ENCODE measurements at regions not wholly inside any gene's neighbourhood (a gene's known extent, or its start where the extent isn't known, plus 50 kb on each side); places are given as distances from the start of the nearest gene placed in this dataset.

- no peak for DNase-seq (ENCODE audit: low read depth, low spot score)
- ChIA-PET CTCF (no interaction called here), POLR2A (no interaction called here)
- TF ChIP-seq, protein P1, sequence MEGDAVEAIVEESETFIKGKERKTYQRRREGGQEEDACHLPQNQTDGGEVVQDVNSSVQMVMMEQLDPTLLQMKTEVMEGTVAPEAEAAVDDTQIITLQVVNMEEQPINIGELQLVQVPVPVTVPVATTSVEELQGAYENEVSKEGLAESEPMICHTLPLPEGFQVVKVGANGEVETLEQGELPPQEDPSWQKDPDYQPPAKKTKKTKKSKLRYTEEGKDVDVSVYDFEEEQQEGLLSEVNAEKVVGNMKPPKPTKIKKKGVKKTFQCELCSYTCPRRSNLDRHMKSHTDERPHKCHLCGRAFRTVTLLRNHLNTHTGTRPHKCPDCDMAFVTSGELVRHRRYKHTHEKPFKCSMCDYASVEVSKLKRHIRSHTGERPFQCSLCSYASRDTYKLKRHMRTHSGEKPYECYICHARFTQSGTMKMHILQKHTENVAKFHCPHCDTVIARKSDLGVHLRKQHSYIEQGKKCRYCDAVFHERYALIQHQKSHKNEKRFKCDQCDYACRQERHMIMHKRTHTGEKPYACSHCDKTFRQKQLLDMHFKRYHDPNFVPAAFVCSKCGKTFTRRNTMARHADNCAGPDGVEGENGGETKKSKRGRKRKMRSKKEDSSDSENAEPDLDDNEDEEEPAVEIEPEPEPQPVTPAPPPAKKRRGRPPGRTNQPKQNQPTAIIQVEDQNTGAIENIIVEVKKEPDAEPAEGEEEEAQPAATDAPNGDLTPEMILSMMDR (IDR thresholded peaks at IDR 0.05; ENCODE audit: insufficient read depth, low read length, missing control alignments) = no peak
- H3K4me3 ChIP-seq (ENCODE audit: low read depth, low read length) = no peak overlapping the region
Observed at GRCh38 chr18:45156946-45157345, 458.3 kb upstream of the SLC14A2 start.

DNA sequence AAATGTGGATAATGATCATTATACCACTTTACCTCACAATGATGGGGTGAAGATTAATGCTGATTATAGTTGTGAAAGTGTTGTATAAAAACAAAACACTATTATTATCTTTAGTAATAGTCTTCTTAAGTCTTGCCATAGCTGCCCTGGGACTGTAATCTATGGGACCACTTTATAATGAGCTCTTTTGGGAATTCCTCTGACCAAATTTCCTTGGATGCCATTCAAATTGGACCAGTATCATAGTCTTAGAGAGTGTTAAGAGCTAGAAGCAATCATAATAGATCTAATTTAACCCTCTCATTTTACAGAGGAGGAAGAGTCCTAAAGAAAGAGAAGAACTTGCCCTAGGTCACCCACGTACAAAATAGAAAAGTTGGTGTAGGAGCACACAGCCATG is 457.7 kb upstream of the SLC14A2 start:
- POLR2A ChIA-PET = no interaction called here
- TF ChIP-seq, protein P1 (IDR thresholded peaks at IDR 0.05; ENCODE audit: insufficient read depth, low read length, missing control alignments) = no peak
- CTCF ChIA-PET = no interaction called here
- DNase-seq (ENCODE audit: low read depth, low spot score) = no peak
- no peak overlapping the region for H3K4me3 ChIP-seq (ENCODE audit: low read depth, low read length)

- ChIA-PET CTCF (no interaction called here), POLR2A (no interaction called here)
- no peak overlapping the region for H3K4me3 ChIP-seq (ENCODE audit: low read depth, low read length)
- TF ChIP-seq, protein P1 (IDR thresholded peaks at IDR 0.05; ENCODE audit: insufficient read depth, low read length, missing control alignments) = no peak
- DNase-seq (ENCODE audit: low read depth, low spot score) = no peak
Observed at GRCh38 chr18:45161850-45162249, 453.4 kb upstream of the SLC14A2 start.

DNA sequence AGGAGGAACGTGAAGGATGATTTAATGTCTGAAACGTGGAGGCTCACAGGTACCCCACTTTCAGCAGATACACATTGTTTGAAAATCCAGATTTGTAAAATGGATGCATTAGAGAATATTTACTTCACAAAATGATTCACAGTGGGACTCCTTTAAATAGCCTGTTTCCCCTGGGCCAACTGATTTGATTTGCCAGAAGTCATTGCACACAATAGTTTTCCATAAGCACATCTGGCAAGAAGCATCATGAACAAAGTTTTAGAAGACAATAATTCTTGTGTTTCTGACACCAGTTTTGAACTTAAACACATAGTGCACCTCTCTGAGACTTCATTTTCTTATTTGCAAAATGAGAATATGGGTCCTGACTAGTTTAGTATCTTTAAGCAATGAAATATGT is 451.4 kb upstream of the SLC14A2 start:
- ChIA-PET POLR2A (no interaction called here), CTCF (no interaction called here)
- H3K4me3 ChIP-seq (ENCODE audit: low read depth, low read length) = no peak overlapping the region
- TF ChIP-seq, protein P1 (IDR thresholded peaks at IDR 0.05; ENCODE audit: insufficient read depth, low read length, missing control alignments) = no peak
- DNase-seq (ENCODE audit: low read depth, low spot score) = no peak

DNA sequence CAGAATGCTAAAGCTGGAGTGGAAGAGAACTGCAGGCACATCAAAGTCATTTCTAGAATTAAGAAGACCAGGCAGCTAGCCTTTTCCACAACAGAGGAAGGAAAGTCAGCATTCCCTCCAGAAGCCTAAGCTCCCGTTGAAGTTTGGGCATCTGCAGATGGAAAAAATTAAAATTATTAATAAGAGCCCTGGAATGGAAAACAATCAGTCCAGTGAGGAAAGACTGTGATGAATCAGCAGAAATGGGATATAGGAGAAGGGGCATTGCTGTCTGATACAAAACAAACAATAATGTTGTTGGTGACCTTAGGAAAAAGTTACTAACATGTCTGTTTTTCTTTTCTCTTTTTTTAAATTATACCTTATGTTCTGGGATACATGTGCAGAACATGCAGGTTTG is 450.7 kb upstream of the SLC14A2 start:
- DNase-seq (ENCODE audit: low read depth, low spot score) = no peak
- H3K4me3 ChIP-seq (ENCODE audit: low read depth, low read length) = no peak overlapping the region
- CTCF ChIA-PET = no interaction called here
- TF ChIP-seq, protein P1 (IDR thresholded peaks at IDR 0.05; ENCODE audit: insufficient read depth, low read length, missing control alignments) = no peak
- POLR2A ChIA-PET = no interaction called here

GRCh38 chr18:45165176-45165713 is 450.0 kb upstream of the SLC14A2 start:
- CTCF ChIA-PET = no interaction called here
- TF ChIP-seq, protein P1 (IDR thresholded peaks at IDR 0.05; ENCODE audit: insufficient read depth, low read length, missing control alignments) = no peak
- no peak for DNase-seq (ENCODE audit: low read depth, low spot score)
- no peak overlapping the region for H3K4me3 ChIP-seq (ENCODE audit: low read depth, low read length)
- POLR2A ChIA-PET = no interaction called here

Data from AG04449 (cell line).